ENCODE measurements at regions not wholly inside any gene's neighbourhood (a gene's known extent, or its start where the extent isn't known, plus 50 kb on each side); places are given as distances from the start of the nearest gene placed in this dataset.

GRCh38 chr18:11307716-11308115, 158.3 kb upstream of the PIEZO2 start:
- Histone ChIP-seq H3K36me3 (ENCODE audit: control insufficient read depth in 4 of 4, insufficient read depth in 4 of 4, low read length in 4 of 4) (no peaks in the 10 kb centered on the region), H3K9me3 (ENCODE audit: control insufficient read depth in 4 of 4, insufficient read depth in 3 of 4, low read length in 3 of 4) (peaks cover 0 to 6% (median 0%) of the 10 kb centered on the region in 4 donors), H3K27me3 (ENCODE audit: control insufficient read depth in 3 of 3, insufficient read depth in 3 of 3, low read length in 2 of 3) (no peaks in the 10 kb centered on the region), H3K4me1 (ENCODE audit: control insufficient read depth in 5 of 5, insufficient read depth in 5 of 5, low read length in 5 of 5) (no peaks in the 10 kb centered on the region), H3K27ac (ENCODE audit: low read depth in 1 of 2, low read length in 1 of 2) (no peak overlapping the region), H3K9ac (ENCODE audit: insufficient read depth in 1 of 2, low read length in 2 of 2) (no peak overlapping the region), H3K4me3 (no peak overlapping the region)
- 84 to 85% methylated on average over 2 of the region's 2 CpGs for WGBS, 2 donors
- ATAC-seq (ENCODE audit: insufficient read depth, low FRiP score) (no peak), DNase-seq (no peak)
- no peak for TF ChIP-seq CTCF (IDR thresholded peaks at IDR 0.05; ENCODE audit: control extremely low read depth, extremely low read depth)

- 88% methylated on average over 2 of the region's 2 CpGs for WGBS, 2 donors
- ATAC-seq (ENCODE audit: insufficient read depth, low FRiP score): no peak
Measured at GRCh38 chr18:11305507-11305906, 156.1 kb upstream of the PIEZO2 start.

GRCh38 chr18:11304928-11305327, 155.6 kb upstream of the PIEZO2 start:
- no peak for ATAC-seq (ENCODE audit: insufficient read depth, low FRiP score)
- H3K4me3 ChIP-seq: no peak overlapping the region
- H3K4me1 ChIP-seq (ENCODE audit: control insufficient read depth in 5 of 5, insufficient read depth in 5 of 5, low read length in 5 of 5): no peaks in the 10 kb centered on the region
- H3K27me3 ChIP-seq (ENCODE audit: control insufficient read depth in 3 of 3, insufficient read depth in 3 of 3, low read length in 2 of 3): no peaks in the 10 kb centered on the region
- H3K27ac ChIP-seq (ENCODE audit: low read depth in 1 of 2, low read length in 1 of 2): no peak overlapping the region
- peaks cover 0 to 6% (median 2%) of the 10 kb centered on the region in 4 donors for H3K9me3 ChIP-seq (ENCODE audit: control insufficient read depth in 4 of 4, insufficient read depth in 3 of 4, low read length in 3 of 4)
- WGBS, 2 donors: 81 to 84% methylated on average over 4 of the region's 4 CpGs
- DNase-seq: no peak
- TF ChIP-seq CTCF (IDR thresholded peaks at IDR 0.05; ENCODE audit: control extremely low read depth, extremely low read depth): no peak
- no peaks in the 10 kb centered on the region for H3K36me3 ChIP-seq (ENCODE audit: control insufficient read depth in 4 of 4, insufficient read depth in 4 of 4, low read length in 4 of 4)
- H3K9ac ChIP-seq (ENCODE audit: insufficient read depth in 1 of 2, low read length in 2 of 2): no peak overlapping the region

More at GRCh38 chr18:11305507-11305906, 156.1 kb upstream of the PIEZO2 start:
- no peak overlapping the region for H3K9ac ChIP-seq (ENCODE audit: insufficient read depth in 1 of 2, low read length in 2 of 2)
- no peak overlapping the region for H3K4me3 ChIP-seq
- no peaks in the 10 kb centered on the region for H3K4me1 ChIP-seq (ENCODE audit: control insufficient read depth in 5 of 5, insufficient read depth in 5 of 5, low read length in 5 of 5)
- no peak overlapping the region for H3K27ac ChIP-seq (ENCODE audit: low read depth in 1 of 2, low read length in 1 of 2)
- no peaks in the 10 kb centered on the region for H3K36me3 ChIP-seq (ENCODE audit: control insufficient read depth in 4 of 4, insufficient read depth in 4 of 4, low read length in 4 of 4)
- H3K9me3 ChIP-seq (ENCODE audit: control insufficient read depth in 4 of 4, insufficient read depth in 3 of 4, low read length in 3 of 4): peaks cover 0 to 6% (median under 1%) of the 10 kb centered on the region in 4 donors
- no peak for TF ChIP-seq CTCF (IDR thresholded peaks at IDR 0.05; ENCODE audit: control extremely low read depth, extremely low read depth)
- no peak for DNase-seq
- H3K27me3 ChIP-seq (ENCODE audit: control insufficient read depth in 3 of 3, insufficient read depth in 3 of 3, low read length in 2 of 3): no peaks in the 10 kb centered on the region

- Histone ChIP-seq H3K9ac (ENCODE audit: insufficient read depth in 1 of 2, low read length in 2 of 2) (no peak overlapping the region), H3K4me3 (no peak overlapping the region), H3K9me3 (ENCODE audit: control insufficient read depth in 4 of 4, insufficient read depth in 3 of 4, low read length in 3 of 4) (peaks cover 0 to 5% (median 2%) of the 10 kb centered on the region in 4 donors), H3K4me1 (ENCODE audit: control insufficient read depth in 5 of 5, insufficient read depth in 5 of 5, low read length in 5 of 5) (no peaks in the 10 kb centered on the region), H3K27me3 (ENCODE audit: control insufficient read depth in 3 of 3, insufficient read depth in 3 of 3, low read length in 2 of 3) (no peaks in the 10 kb centered on the region), H3K27ac (ENCODE audit: low read depth in 1 of 2, low read length in 1 of 2) (no peak overlapping the region), H3K36me3 (ENCODE audit: control insufficient read depth in 4 of 4, insufficient read depth in 4 of 4, low read length in 4 of 4) (no peaks in the 10 kb centered on the region)
- ATAC-seq (ENCODE audit: insufficient read depth, low FRiP score): no peak
- 41 to 78% methylated on average over 1 of the region's 1 CpG for WGBS, 2 donors
- no peak for DNase-seq
- TF ChIP-seq CTCF (IDR thresholded peaks at IDR 0.05; ENCODE audit: control extremely low read depth, extremely low read depth): no peak
Measured at GRCh38 chr18:11296946-11297345, 147.6 kb upstream of the PIEZO2 start.
